ENCODE measurements at regions not wholly inside any gene's neighbourhood (a gene's known extent, or its start where the extent isn't known, plus 50 kb on each side); places are given as distances from the start of the nearest gene placed in this dataset.

GRCh38 chr9:18422296-18423036, 51.5 kb upstream of the ADAMTSL1 start:
- H3K27ac ChIP-seq: no peak overlapping the region
- DNase-seq: no peak
- intact Hi-C loops (cut with DNase I): no loop called here
- H3K4me1 ChIP-seq: no peaks in the 10 kb centered on the region
- TF ChIP-seq CTCF (IDR thresholded peaks at IDR 0.05): no peak
- H3K36me3 ChIP-seq: no peaks in the 10 kb centered on the region
- no peaks in the 10 kb centered on the region for H3K9me3 ChIP-seq
- no peaks in the 10 kb centered on the region for H3K27me3 ChIP-seq (ENCODE audit: low read depth)
- H3K4me3 ChIP-seq: no peak overlapping the region
- ATAC-seq: no peak

GRCh38 chr9:18423791-18424531, 50.0 kb upstream of the ADAMTSL1 start:
- DNase-seq (no peak), ATAC-seq (peak; percentile 45 to 78)

More at GRCh38 chr9:18423791-18424531, 50.0 kb upstream of the ADAMTSL1 start:
- no peaks in the 10 kb centered on the region for H3K36me3 ChIP-seq
- TF ChIP-seq CTCF (IDR thresholded peaks at IDR 0.05): no peak
- H3K27me3 ChIP-seq (ENCODE audit: low read depth): no peaks in the 10 kb centered on the region
- intact Hi-C loops (cut with DNase I): no loop called here
- H3K4me3 ChIP-seq: no peak overlapping the region
- H3K4me1 ChIP-seq: no peaks in the 10 kb centered on the region
- no peaks in the 10 kb centered on the region for H3K9me3 ChIP-seq
- no peak overlapping the region for H3K27ac ChIP-seq
